ENCODE measurements at regions not wholly inside any gene's neighbourhood (a gene's known extent, or its start where the extent isn't known, plus 50 kb on each side); places are given as distances from the start of the nearest gene placed in this dataset.

DNA sequence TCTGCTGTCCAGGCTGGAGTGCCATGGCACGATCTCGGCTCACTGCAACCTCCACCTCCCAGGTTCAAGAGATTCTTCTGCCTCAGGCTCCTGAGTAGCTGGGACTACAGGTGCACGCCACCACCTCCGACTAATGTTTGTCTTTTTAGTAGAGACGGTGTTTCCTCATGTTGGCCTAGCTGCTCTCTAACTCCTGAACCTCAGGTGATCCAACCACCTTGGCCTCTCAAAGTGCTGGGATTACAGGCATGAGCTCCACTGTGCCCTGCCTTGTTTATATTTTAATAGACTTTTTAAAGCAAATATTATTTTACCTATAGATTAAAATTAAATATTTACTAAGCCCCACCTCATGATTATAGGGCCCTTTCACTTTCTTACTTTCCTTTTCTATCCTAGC is 483.2 kb upstream of the EPHA7 start:
- TF ChIP-seq, protein P1, sequence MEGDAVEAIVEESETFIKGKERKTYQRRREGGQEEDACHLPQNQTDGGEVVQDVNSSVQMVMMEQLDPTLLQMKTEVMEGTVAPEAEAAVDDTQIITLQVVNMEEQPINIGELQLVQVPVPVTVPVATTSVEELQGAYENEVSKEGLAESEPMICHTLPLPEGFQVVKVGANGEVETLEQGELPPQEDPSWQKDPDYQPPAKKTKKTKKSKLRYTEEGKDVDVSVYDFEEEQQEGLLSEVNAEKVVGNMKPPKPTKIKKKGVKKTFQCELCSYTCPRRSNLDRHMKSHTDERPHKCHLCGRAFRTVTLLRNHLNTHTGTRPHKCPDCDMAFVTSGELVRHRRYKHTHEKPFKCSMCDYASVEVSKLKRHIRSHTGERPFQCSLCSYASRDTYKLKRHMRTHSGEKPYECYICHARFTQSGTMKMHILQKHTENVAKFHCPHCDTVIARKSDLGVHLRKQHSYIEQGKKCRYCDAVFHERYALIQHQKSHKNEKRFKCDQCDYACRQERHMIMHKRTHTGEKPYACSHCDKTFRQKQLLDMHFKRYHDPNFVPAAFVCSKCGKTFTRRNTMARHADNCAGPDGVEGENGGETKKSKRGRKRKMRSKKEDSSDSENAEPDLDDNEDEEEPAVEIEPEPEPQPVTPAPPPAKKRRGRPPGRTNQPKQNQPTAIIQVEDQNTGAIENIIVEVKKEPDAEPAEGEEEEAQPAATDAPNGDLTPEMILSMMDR (IDR thresholded peaks at IDR 0.05 in 2 of 3, conservative IDR thresholded peaks at IDR 0.05 in 1 of 3; ENCODE audit: borderline replicate concordance in 1 of 3, insufficient read depth in 1 of 3, low read depth in 2 of 3, low read length in 2 of 3), result no peak
- TF ChIP-seq SIN3A (IDR thresholded peaks at IDR 0.05; ENCODE audit: low read depth) (no peak), CEBPB (IDR thresholded peaks at IDR 0.05; ENCODE audit: low read depth) (no peak), EZH2 (IDR thresholded peaks at IDR 0.05) (no peak)

Measured in HCT116 (cell line).